ENCODE measurements at regions not wholly inside any gene's neighbourhood (a gene's known extent, or its start where the extent isn't known, plus 50 kb on each side); places are given as distances from the start of the nearest gene placed in this dataset.
A peak's percentile ranks its signal among the peaks of the same experiment; 100 is the strongest.

DNA sequence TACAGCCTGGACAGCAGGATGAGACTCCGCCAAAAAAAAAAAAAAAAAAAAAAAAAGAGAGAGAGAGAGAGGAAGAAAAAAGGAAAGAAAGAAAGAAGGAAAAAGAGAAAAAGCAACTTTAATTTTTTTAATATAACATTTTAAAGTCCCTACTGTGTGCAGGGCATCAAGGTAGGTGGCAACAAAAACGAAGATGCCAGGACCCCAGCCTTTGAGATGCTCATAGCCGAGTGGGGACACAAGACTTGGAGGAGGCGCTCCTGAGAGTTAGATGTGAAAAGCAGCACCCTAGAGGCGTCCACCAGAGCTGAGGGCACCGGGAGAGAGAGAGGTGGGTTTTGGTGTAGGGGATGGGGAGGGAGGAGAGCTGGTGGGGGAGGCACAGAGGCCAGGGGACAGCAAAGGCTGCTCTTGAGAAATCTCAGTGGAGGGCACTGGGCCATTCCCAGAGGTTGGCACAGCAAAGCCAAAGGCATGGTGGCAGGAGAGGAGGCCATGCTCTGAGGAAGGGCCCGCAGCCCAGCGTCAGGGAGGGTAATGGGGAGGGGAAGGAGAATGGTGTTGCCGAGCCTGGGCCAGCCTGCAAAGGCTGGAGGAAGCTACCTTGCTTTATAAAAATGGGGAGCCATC is 135.6 kb downstream of the C9orf50 start:
- Mint-ChIP-seq H3K4me1 (peaks cover 17 to 26% of the 10 kb centered on the region in 2 donors), H3K36me3 (no peaks in the 10 kb centered on the region), H3K27ac (peak overlapping the region in 3 of 6 donors; percentile 78 to 98 (median 93)), H3K9me3 (no peaks in the 10 kb centered on the region), H3K4me3 (no peak overlapping the region), H3K27me3 (ENCODE audit: low read depth in 3 of 3) (peaks cover 17 to 30% (median 29%) of the 10 kb centered on the region in 3 donors)
- no peak for DNase-seq

DNA sequence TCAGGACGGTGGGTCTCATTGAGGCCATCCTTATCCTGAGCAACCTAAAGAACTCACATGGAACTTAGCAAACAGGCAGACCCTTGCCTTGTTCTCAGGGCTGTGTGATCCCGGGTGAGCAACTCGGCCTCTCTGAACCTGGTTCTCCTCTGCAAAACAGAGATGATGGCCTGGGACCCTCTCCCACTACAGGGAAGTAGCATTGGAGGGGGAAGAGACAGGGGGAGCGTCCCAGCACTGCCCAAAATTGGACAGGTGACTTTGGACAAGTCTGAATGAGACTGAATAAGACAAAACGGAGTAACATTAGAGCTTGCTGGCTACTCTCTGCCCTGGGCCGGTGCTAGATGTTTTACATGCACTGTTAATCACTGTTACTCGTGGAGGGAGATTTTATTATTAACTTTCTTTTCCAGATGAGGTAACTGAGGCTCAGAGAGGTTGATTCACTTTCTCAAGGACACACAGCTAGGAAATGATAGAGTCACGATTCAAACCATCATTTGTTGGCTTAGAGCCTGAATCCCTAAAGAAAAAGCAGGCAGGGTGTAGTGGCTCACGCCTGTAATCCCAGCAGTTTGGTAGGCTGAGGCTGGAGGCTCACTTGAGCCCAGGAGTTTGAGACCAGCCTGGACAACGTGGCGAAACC is 136.4 kb downstream of the C9orf50 start:
- H3K9me3 Mint-ChIP-seq, result no peaks in the 10 kb centered on the region
- peak overlapping the region in 2 of 5 donors; percentile 30 to 38 for H3K4me3 Mint-ChIP-seq
- H3K27me3 Mint-ChIP-seq (ENCODE audit: low read depth in 3 of 3), result peaks cover 17 to 29% (median 26%) of the 10 kb centered on the region in 3 donors
- no peak for DNase-seq
- no peaks in the 10 kb centered on the region for H3K36me3 Mint-ChIP-seq
- H3K4me1 Mint-ChIP-seq, result peaks cover 13 to 22% of the 10 kb centered on the region in 2 donors
- peak overlapping the region in 4 of 6 donors; percentile 31 to 83 (median 66) for H3K27ac Mint-ChIP-seq

DNA sequence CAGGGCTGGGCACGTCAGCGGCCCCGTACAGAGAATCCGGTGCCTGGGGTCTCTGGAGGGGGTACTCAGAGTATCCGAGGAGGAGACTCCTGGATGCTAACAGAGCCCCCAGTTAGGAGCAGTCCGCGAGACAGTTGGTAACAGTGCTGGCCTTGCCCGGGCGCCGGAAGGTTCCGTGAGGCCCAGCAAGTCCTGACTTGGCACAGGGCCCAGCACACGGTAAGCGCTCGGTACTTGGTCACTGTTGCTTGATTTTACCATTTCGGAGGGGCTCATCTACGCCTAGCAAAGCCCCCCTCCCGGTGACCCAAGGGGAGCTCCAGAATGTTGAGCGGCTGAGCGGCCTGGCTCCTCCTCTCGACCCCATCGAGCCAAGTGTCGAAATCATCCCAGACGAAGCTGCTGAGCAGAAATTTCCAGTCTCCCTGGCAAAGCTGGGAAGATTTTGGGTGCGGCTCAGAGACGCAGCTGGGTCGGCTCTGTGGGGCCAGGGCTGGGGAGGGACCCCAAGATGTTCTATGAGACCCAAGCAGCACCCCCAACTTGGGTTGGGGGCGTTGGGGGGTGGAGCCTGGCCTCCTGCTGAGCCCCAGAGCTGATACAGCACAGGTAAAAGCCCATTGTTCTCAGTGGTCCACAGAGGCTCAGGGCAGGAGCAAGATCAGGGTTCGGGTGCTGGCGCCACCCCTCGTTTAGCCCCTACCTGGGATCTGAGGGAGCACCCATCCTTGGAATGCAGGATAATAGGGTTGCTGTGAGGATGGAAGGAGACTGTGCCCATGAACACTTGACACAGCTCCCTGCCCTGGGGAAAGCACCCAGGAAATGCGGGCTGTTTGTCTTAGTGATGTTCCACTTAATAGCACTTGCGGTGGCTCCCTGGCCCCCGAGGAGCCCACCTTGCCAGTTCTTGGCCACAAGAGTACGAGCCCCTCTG is 137.2 kb downstream of the C9orf50 start:
- Mint-ChIP-seq H3K27ac (peak overlapping the region in 2 of 6 donors; percentile 55 to 78), H3K4me3 (peak overlapping the region in 4 of 5 donors; percentile 18 to 70 (median 51)), H3K27me3 (ENCODE audit: low read depth in 3 of 3) (peaks cover 15 to 25% (median 24%) of the 10 kb centered on the region in 3 donors), H3K9me3 (no peaks in the 10 kb centered on the region), H3K36me3 (no peaks in the 10 kb centered on the region), H3K4me1 (peaks cover 7 to 16% of the 10 kb centered on the region in 2 donors)
- DNase-seq, result no peak

DNA sequence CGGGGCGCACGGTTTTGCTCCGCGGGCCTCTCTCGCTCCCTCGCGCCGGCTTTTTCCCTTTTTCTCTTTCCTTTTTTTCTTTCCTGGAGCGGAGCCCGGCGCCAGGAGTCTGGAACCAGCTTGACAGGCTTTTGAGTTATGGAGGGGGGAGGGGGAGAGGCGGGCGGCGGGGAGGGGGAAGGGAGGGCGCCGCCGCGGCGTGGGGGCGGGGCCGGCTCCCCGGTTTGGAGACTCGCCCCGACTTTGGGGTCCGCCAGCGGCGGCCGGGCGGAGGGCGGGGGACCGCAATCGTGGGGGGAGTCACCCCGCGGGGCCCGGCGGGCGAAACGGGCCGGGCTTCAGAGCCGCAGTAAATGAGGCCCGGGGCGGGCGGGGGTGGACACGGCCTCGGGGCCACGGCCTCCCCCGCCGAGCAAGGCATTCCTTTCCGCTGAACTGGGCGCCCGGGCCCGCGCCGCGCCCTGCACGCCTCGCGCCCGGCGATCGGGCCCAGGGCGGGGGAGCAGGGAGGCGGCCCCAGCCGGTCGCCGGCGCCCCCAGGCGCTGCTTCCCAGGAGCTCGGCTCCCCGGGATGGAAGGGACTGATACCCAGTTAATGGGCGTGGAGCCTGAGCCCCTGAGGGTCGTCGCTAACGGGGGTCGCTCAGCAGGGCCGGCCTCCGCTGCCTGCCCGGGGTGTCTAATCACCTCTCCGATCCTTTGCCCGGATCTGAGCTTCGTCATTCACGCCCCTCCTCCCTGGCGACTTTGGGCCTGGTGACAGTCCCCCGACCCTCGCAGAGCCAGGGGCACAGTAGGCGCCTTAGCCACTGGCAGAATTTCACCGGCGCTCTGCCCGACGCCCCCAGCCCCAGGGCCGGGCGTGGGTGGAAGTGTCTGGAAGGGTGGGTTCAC is 138.1 kb downstream of the C9orf50 start:
- no peaks in the 10 kb centered on the region for H3K36me3 Mint-ChIP-seq
- peak overlapping the region; percentile 33 to 70 (median 69) for H3K4me3 Mint-ChIP-seq
- peaks cover 2 to 12% of the 10 kb centered on the region in 2 donors for H3K4me1 Mint-ChIP-seq
- peak overlapping the region in 1 of 6 donors; percentile 60 for H3K27ac Mint-ChIP-seq
- H3K27me3 Mint-ChIP-seq (ENCODE audit: low read depth in 3 of 3), result peaks cover 16 to 22% (median 21%) of the 10 kb centered on the region in 3 donors
- peak; percentile 27 to 38 (median 38) for DNase-seq
- H3K9me3 Mint-ChIP-seq, result no peaks in the 10 kb centered on the region

DNA sequence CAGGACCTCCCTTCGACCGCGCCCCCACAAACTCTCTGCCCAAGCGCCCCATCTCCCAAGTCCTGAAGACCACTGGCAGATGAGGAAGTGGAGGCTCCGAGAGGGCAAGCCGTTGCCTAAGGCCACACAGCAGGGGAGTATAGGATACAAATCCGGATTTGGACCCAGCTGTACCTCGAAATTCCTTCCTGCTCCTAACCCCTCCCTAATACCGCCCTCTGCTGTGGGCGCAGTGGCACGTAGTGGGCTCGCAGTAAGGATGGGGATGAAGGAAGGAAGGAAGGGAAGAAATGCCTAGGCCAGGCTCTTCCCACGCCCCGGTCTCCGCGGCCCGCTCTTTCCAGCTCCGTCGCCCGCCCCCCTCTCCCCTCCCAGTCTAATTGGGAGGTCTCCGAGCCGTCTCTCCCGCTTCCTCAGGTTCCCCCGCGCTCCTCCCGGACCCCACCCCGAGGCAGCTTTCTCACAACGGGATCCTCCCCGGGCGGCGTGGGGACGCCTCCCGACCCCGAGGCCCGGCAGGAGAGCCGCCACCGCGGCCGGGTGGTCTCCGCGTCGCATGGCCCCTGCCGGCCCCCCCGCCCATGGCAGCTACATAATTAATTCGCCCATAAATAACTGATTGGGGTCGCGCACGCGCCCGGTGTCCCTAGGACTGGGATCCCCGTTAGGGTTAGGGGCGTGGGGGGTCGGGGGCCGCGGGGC is 138.9 kb downstream of the C9orf50 start:
- no peaks in the 10 kb centered on the region for H3K36me3 Mint-ChIP-seq
- H3K9me3 Mint-ChIP-seq, result no peaks in the 10 kb centered on the region
- peaks cover 12 to 19% (median 17%) of the 10 kb centered on the region in 3 donors for H3K27me3 Mint-ChIP-seq (ENCODE audit: low read depth in 3 of 3)
- no peak for DNase-seq
- peaks cover 0 to 10% of the 10 kb centered on the region in 2 donors for H3K4me1 Mint-ChIP-seq
- no peak overlapping the region for H3K27ac Mint-ChIP-seq
- H3K4me3 Mint-ChIP-seq, result peak overlapping the region in 3 of 5 donors; percentile 21 to 58 (median 51)

DNA sequence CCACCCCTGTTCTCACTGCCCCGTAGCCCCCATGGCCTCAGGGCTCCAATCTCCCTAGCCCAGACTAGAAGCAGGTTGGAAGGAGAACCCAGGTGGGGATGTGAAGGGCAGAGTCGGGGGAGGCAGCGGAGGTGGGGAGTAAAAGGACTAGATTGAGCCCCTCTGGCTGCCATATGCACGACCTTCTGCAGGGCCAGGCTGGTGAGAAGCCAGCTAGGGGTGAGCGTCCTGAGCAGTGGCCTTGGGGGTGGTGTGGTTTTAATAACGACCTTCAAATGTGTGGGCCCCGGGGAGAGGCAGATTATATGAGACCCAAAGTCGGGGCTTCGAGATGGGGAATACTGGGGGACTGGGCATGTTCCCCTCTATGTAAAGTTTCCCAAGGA is 139.5 kb downstream of the C9orf50 start:
- Mint-ChIP-seq H3K9me3 (no peaks in the 10 kb centered on the region), H3K36me3 (no peaks in the 10 kb centered on the region), H3K27me3 (ENCODE audit: low read depth in 3 of 3) (peaks cover 12 to 19% (median 18%) of the 10 kb centered on the region in 3 donors), H3K4me1 (peaks cover 0 to 10% of the 10 kb centered on the region in 2 donors), H3K27ac (peak overlapping the region in 2 of 6 donors; percentile 17 to 33), H3K4me3 (peak overlapping the region in 4 of 5 donors; percentile 20 to 58 (median 36))
- no peak for DNase-seq

DNA sequence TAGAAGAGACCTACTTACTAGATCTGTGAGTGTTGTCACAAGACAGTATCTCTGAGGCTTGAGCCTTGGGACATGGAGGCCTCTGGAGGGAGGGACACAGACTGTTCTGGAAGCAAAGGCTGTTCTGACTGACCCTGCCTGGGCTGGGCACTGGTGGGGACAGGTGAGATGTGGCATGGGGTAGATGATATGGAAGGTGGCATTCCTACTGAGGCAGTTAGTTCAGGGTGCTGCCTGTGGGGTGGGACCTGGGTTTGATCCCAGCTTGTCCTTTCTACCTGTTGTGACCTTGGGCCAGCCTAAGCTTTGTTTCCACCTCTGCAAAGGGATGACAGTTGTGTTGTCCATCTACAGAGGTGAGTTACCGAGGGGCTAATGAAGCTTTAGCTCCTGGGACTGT is 140.2 kb downstream of the C9orf50 start:
- Mint-ChIP-seq H3K4me3 (peak overlapping the region in 3 of 5 donors; percentile 10 to 42 (median 20)), H3K27me3 (ENCODE audit: low read depth in 3 of 3) (peaks cover 12 to 19% (median 18%) of the 10 kb centered on the region in 3 donors), H3K9me3 (no peaks in the 10 kb centered on the region), H3K4me1 (peaks cover 0 to 10% of the 10 kb centered on the region in 2 donors), H3K27ac (no peak overlapping the region), H3K36me3 (no peaks in the 10 kb centered on the region)
- DNase-seq, result no peak

DNA sequence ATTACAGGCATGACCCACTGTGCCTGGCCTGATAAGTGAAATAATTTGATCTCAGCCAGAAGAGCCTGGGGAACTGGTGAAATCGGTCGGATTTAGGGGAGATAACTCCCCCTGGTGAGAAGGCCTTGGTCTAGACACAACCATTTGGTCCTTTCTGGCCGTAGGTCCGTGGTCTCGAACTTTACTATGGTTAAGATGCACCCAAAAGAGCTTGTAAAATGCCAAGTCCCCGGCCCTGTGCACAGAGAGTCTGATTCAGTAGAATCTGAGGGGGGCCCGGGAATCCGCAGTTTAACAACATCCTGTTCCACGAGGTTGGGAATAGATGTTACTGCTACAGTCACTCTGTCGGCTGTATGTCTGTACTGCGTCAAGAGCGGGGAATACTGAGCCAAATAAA is 140.7 kb downstream of the C9orf50 start:
- no peaks in the 10 kb centered on the region for H3K9me3 Mint-ChIP-seq
- peaks cover 12 to 19% (median 18%) of the 10 kb centered on the region in 3 donors for H3K27me3 Mint-ChIP-seq (ENCODE audit: low read depth in 3 of 3)
- no peak for DNase-seq
- H3K27ac Mint-ChIP-seq, result no peak overlapping the region
- H3K4me1 Mint-ChIP-seq, result peaks cover 0 to 10% of the 10 kb centered on the region in 2 donors
- peak overlapping the region in 2 of 5 donors; percentile 18 to 42 for H3K4me3 Mint-ChIP-seq
- H3K36me3 Mint-ChIP-seq, result no peaks in the 10 kb centered on the region

DNA sequence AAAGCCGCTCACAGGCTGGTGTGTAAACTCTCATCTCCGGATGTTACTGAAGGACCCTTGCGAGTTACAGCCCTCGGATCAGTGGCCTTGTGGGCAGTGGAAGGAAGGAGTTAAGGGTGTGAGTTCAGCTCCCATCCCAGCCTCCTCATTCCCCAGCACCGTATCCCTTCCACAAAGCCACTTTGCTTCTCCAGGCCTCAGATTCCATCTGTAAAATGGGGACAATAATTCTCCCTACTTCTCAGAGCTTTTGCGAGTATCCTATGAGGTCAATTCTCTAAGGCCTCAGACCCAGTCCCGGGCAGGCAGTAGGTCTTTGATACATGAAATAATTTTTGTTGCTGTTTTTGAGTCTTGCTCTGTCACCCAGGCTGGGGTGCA is 141.3 kb downstream of the C9orf50 start:
- peaks cover 12 to 19% (median 18%) of the 10 kb centered on the region in 3 donors for H3K27me3 Mint-ChIP-seq (ENCODE audit: low read depth in 3 of 3)
- no peak overlapping the region for H3K4me3 Mint-ChIP-seq
- H3K4me1 Mint-ChIP-seq, result peaks cover 0 to 10% of the 10 kb centered on the region in 2 donors
- no peaks in the 10 kb centered on the region for H3K9me3 Mint-ChIP-seq
- H3K27ac Mint-ChIP-seq, result no peak overlapping the region
- H3K36me3 Mint-ChIP-seq, result no peaks in the 10 kb centered on the region
- no peak for DNase-seq

DNA sequence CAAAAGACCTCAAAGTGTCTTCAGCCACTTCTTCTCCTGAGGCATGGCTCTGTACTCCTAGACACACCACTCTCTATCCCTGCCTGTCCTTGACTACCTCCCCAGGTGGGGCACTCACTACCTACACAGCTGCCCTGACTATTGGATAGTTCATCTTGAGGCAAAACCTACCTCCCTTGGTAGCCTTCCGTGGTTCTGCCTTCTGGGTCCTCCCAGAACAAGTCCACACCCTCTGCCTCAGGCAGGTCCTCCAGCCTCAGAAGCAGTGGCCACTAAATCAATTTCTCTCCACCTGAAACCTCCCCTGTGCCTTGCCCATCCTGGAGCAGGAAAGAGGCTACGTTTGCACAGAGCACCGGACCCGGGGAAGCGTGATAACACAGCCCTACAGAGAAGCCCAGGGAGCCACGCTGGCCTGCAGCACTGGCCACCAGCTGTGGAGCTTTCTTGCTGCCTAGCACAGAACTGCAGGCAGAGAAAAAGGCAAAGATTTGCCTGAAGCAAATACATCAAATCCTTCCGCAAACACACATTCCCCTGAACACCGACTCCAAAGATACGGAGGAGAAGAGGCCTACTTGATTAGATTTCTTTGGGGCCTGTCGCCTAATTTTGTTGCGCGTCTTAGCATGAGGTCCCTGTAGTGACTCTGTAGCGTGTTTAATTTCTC is 141.8 kb downstream of the C9orf50 start:
- H3K4me3 Mint-ChIP-seq, result no peak overlapping the region

DNA sequence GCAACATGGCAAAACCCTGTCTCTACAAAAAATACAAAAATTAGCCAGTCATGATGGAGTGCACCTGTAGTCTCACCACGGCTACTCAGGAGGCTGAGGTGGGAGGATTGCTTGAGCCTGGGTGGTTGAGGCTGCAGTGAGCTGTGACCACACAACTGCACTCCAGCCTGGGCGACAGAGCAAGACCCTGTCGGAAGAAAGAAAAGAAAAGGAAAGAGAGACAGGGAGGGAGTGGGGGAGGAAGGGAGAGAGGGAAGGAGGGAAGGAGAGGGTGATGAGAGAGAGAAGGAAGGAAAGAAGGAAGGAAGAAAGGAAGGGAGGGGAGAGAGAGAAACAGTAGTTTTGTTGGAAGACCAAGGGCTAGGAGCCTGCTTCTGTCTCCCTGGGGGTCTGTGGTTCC is 142.4 kb downstream of the C9orf50 start:
- Mint-ChIP-seq H3K36me3 (peaks cover 0 to 4% (median 0%) of the 10 kb centered on the region in 3 donors), H3K9me3 (no peaks in the 10 kb centered on the region), H3K27ac (no peak overlapping the region), H3K27me3 (ENCODE audit: low read depth in 3 of 3) (peaks cover 10 to 19% (median 14%) of the 10 kb centered on the region in 3 donors), H3K4me1 (peaks cover 0 to 9% of the 10 kb centered on the region in 2 donors), H3K4me3 (no peak overlapping the region)
- no peak for DNase-seq

More for the DNA sequence above, 141.8 kb downstream of the C9orf50 start:
- Mint-ChIP-seq H3K9me3 (no peaks in the 10 kb centered on the region), H3K36me3 (no peaks in the 10 kb centered on the region), H3K4me1 (peaks cover 0 to 10% of the 10 kb centered on the region in 2 donors), H3K27ac (no peak overlapping the region), H3K27me3 (ENCODE audit: low read depth in 3 of 3) (peaks cover 12 to 19% (median 14%) of the 10 kb centered on the region in 3 donors)
- no peak for DNase-seq
